ENCODE measurements at regions not wholly inside any gene's neighbourhood (a gene's known extent, or its start where the extent isn't known, plus 50 kb on each side); places are given as distances from the start of the nearest gene placed in this dataset.

DNA sequence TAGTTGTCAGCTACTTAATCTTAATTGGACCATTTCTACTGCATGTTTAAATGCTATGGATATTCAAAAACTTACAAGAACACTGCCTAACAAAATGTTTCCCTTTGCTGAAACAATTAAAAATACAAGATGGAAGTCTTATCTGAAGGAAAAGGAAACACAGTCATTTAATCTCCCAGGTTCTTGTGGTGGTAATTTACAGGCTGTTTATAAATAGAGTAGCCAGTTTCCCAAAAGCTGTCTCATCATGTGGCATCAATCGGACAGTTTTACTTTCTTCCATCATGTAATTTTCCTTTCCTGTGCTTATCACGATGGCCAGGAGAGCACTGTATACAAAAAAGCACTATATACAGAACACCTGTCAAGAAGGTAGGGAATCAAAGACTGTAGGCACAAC lies 368.1 kb downstream of the ZEB2 start:
- H3K9me3 ChIP-seq (ENCODE audit: control insufficient read depth in 2 of 2, insufficient read depth in 1 of 2, low read length in 1 of 2) = no peaks in the 10 kb centered on the region
- H3K27me3 ChIP-seq (ENCODE audit: control insufficient read depth in 2 of 2, insufficient read depth in 1 of 2, low read length in 1 of 2) = no peaks in the 10 kb centered on the region
- H3K4me3 ChIP-seq (ENCODE audit: low read length in 2 of 2) = no peak overlapping the region
- WGBS = 75% methylated on average over 2 of the region's 2 CpGs
- no peak overlapping the region for H3K27ac ChIP-seq (ENCODE audit: low read depth in 1 of 2, low read length in 1 of 2)
- no peak for DNase-seq (ENCODE audit: low read depth in 6 of 9, low spot score in 9 of 9)
- H3K36me3 ChIP-seq (ENCODE audit: control insufficient read depth in 2 of 2, insufficient read depth in 2 of 2, low read length in 1 of 2) = no peaks in the 10 kb centered on the region
- H3K4me1 ChIP-seq (ENCODE audit: control insufficient read depth in 2 of 2, insufficient read depth in 2 of 2, low read length in 2 of 2) = no peaks in the 10 kb centered on the region

DNA sequence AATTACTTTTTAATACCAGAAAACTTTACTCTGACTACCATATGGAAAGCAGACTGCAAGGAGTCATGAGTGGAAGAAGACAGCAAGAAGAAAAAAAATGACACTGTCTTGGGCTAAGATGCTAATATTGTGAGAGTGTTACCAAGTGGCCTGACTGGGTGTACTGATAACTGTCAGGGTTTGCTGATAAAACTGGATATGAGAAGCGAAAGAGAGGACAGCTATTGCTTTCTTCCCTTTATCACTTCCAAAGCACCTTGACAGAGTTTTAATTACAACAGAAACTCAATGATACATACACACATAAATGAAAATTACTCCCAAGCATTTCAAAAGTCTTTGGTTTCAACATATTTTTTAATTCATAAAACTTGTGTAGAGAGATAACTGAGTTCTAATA lies 368.5 kb downstream of the ZEB2 start:
- H3K9me3 ChIP-seq (ENCODE audit: control insufficient read depth in 2 of 2, insufficient read depth in 1 of 2, low read length in 1 of 2) = no peaks in the 10 kb centered on the region
- DNase-seq (ENCODE audit: low read depth in 6 of 9, low spot score in 9 of 9) = no peak
- no peak overlapping the region for H3K27ac ChIP-seq (ENCODE audit: low read depth in 1 of 2, low read length in 1 of 2)
- no peaks in the 10 kb centered on the region for H3K4me1 ChIP-seq (ENCODE audit: control insufficient read depth in 2 of 2, insufficient read depth in 2 of 2, low read length in 2 of 2)
- H3K4me3 ChIP-seq (ENCODE audit: low read length in 2 of 2) = no peak overlapping the region
- H3K36me3 ChIP-seq (ENCODE audit: control insufficient read depth in 2 of 2, insufficient read depth in 2 of 2, low read length in 1 of 2) = no peaks in the 10 kb centered on the region
- 100% methylated on average over 1 of the region's 1 CpG for WGBS
- no peaks in the 10 kb centered on the region for H3K27me3 ChIP-seq (ENCODE audit: control insufficient read depth in 2 of 2, insufficient read depth in 1 of 2, low read length in 1 of 2)

DNA sequence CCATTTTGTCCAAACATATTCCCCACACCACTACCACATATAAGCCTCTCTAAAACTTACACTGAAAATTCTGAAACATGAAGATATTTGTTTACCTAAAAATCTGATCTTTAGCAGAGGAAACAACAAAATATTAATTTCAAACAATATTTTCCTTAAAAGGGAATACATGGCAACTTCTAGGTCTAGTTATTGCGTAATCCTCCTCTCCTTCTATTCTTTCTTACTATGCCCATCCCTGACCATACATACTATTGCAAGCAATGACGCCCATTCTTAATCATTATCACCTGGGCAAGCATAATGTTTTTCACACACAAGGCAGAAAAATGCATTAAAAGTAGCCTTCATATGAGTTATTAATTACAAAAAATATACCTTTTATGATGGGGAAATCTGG lies 372.6 kb downstream of the ZEB2 start:
- no peak overlapping the region for H3K27ac ChIP-seq (ENCODE audit: low read depth in 1 of 2, low read length in 1 of 2)
- H3K36me3 ChIP-seq (ENCODE audit: control insufficient read depth in 2 of 2, insufficient read depth in 2 of 2, low read length in 1 of 2) = no peaks in the 10 kb centered on the region
- no peaks in the 10 kb centered on the region for H3K27me3 ChIP-seq (ENCODE audit: control insufficient read depth in 2 of 2, insufficient read depth in 1 of 2, low read length in 1 of 2)
- WGBS = 74% methylated on average over 2 of the region's 2 CpGs
- no peaks in the 10 kb centered on the region for H3K9me3 ChIP-seq (ENCODE audit: control insufficient read depth in 2 of 2, insufficient read depth in 1 of 2, low read length in 1 of 2)
- H3K4me3 ChIP-seq (ENCODE audit: low read length in 2 of 2) = no peak overlapping the region
- H3K4me1 ChIP-seq (ENCODE audit: control insufficient read depth in 2 of 2, insufficient read depth in 2 of 2, low read length in 2 of 2) = no peaks in the 10 kb centered on the region
- DNase-seq (ENCODE audit: low read depth in 6 of 9, low spot score in 9 of 9) = no peak

DNA sequence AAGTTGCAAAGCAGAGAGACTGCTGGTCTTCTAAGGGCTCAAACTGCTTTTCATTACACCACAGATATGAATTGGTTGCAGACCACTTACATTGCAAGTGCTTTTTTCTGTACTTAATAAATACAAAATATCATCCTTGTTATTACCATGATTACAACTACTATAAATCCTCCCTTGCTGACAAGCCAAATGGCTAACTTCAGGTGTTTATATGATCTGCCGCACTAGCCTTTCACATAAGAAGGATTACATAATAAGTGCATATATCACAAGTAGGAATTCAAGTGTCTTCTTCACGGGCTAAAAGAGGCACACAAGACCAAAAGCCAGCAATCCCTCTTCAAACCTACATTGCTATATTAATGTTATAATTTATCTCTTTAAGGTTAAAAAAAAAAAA lies 373.0 kb downstream of the ZEB2 start:
- no peak overlapping the region for H3K4me3 ChIP-seq (ENCODE audit: low read length in 2 of 2)
- H3K9me3 ChIP-seq (ENCODE audit: control insufficient read depth in 2 of 2, insufficient read depth in 1 of 2, low read length in 1 of 2) = no peaks in the 10 kb centered on the region
- no peaks in the 10 kb centered on the region for H3K4me1 ChIP-seq (ENCODE audit: control insufficient read depth in 2 of 2, insufficient read depth in 2 of 2, low read length in 2 of 2)
- no peaks in the 10 kb centered on the region for H3K27me3 ChIP-seq (ENCODE audit: control insufficient read depth in 2 of 2, insufficient read depth in 1 of 2, low read length in 1 of 2)
- no peaks in the 10 kb centered on the region for H3K36me3 ChIP-seq (ENCODE audit: control insufficient read depth in 2 of 2, insufficient read depth in 2 of 2, low read length in 1 of 2)
- 98% methylated on average over 2 of the region's 2 CpGs for WGBS
- DNase-seq (ENCODE audit: low read depth in 6 of 9, low spot score in 9 of 9) = no peak
- H3K27ac ChIP-seq (ENCODE audit: low read depth in 1 of 2, low read length in 1 of 2) = no peak overlapping the region

DNA sequence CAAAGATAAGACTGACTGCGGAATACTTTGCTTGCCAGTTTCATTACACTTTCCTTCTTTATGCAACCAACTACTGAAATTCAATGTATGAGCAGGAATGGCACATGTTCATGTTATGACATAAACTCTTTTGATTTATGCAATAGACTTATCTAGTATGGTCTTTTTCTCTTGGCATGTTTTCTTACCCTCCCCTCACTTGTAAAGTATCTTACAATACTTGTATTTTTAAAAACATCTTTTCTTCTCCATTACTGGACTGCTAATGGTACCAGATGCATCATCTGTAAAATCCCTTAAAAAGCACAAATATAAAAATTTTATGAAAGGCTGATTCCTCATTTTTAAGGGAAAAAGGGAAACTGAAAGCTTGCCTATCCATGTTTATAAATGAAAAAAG lies 373.8 kb downstream of the ZEB2 start:
- Histone ChIP-seq H3K9me3 (ENCODE audit: control insufficient read depth in 2 of 2, insufficient read depth in 1 of 2, low read length in 1 of 2) (no peaks in the 10 kb centered on the region), H3K27ac (ENCODE audit: low read depth in 1 of 2, low read length in 1 of 2) (no peak overlapping the region), H3K4me1 (ENCODE audit: control insufficient read depth in 2 of 2, insufficient read depth in 2 of 2, low read length in 2 of 2) (no peaks in the 10 kb centered on the region), H3K36me3 (ENCODE audit: control insufficient read depth in 2 of 2, insufficient read depth in 2 of 2, low read length in 1 of 2) (no peaks in the 10 kb centered on the region), H3K4me3 (ENCODE audit: low read length in 2 of 2) (no peak overlapping the region), H3K27me3 (ENCODE audit: control insufficient read depth in 2 of 2, insufficient read depth in 1 of 2, low read length in 1 of 2) (no peaks in the 10 kb centered on the region)
- 62% methylated on average over 1 of the region's 1 CpG for WGBS
- no peak for DNase-seq (ENCODE audit: low read depth in 6 of 9, low spot score in 9 of 9)

DNA sequence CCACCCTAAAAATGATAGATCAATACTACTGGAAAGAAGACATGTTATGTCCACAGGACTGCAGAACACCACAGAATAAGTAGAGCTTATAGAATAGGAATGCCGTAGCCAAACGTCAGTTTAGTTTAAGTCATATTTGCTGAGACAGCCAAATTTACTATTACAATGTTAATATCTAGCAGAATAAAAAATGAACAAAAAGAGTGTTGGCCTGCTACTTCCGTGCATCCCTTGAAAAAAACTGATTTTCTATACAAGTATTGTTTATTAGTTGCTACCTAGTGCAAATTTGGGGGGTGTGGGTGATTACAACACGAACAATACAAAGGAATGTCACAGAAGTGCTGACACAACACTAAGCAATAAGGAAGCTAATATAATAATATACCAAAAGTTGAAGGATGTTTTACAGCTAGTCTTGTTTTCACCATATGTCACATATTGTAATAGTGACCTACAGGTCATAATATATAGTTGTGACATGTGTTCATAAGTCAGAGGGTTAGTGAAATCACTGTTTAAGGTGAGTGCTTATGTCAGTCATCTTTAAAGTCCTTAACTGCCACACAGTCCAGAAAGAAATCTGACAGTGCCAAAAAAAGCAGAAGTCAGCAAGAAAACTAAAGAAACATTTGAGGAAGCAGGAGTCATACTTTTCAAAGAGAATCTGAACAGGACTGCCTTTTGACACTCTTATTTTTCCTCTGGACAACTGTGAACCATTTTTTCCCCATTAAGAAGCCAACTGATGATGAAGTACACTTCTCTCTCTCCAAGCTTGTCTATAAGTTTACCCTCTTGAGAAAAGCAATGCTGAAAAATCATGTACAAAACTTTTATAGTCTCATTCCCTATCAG lies 376.4 kb downstream of the ZEB2 start:
- H3K9me3 ChIP-seq (ENCODE audit: control insufficient read depth in 2 of 2, insufficient read depth in 1 of 2, low read length in 1 of 2) = no peaks in the 10 kb centered on the region
- no peak overlapping the region for H3K4me3 ChIP-seq (ENCODE audit: low read length in 2 of 2)
- H3K4me1 ChIP-seq (ENCODE audit: control insufficient read depth in 2 of 2, insufficient read depth in 2 of 2, low read length in 2 of 2) = no peaks in the 10 kb centered on the region
- WGBS = 87% methylated on average over 4 of the region's 4 CpGs
- DNase-seq (ENCODE audit: low read depth in 6 of 9, low spot score in 9 of 9) = peak in 1 of 9 donors; percentile 18
- no peak overlapping the region for H3K27ac ChIP-seq (ENCODE audit: low read depth in 1 of 2, low read length in 1 of 2)
- no peaks in the 10 kb centered on the region for H3K36me3 ChIP-seq (ENCODE audit: control insufficient read depth in 2 of 2, insufficient read depth in 2 of 2, low read length in 1 of 2)
- H3K27me3 ChIP-seq (ENCODE audit: control insufficient read depth in 2 of 2, insufficient read depth in 1 of 2, low read length in 1 of 2) = no peaks in the 10 kb centered on the region

DNA sequence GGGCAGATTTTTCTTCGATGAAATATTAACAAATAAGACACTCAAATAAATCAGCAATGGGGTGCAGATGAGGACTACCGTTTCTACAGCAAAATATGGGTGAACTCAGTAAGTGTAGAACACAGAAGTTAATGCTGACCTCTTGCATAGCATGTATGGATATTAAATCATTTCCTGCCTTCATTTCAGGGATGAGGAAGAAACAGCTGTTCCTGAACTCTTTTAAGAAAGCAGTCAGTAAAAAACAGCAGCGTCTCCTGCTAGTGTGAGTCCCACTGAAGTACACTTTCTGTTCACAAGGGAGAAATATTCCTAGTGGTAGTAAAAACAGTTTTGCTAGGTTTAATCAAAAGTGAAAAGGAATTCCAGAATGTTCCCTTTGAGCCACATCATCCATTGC lies 379.0 kb downstream of the ZEB2 start:
- Histone ChIP-seq H3K36me3 (ENCODE audit: control insufficient read depth in 2 of 2, insufficient read depth in 2 of 2, low read length in 1 of 2) (no peaks in the 10 kb centered on the region), H3K9me3 (ENCODE audit: control insufficient read depth in 2 of 2, insufficient read depth in 1 of 2, low read length in 1 of 2) (no peaks in the 10 kb centered on the region), H3K4me1 (ENCODE audit: control insufficient read depth in 2 of 2, insufficient read depth in 2 of 2, low read length in 2 of 2) (no peaks in the 10 kb centered on the region), H3K4me3 (ENCODE audit: low read length in 2 of 2) (no peak overlapping the region), H3K27ac (ENCODE audit: low read depth in 1 of 2, low read length in 1 of 2) (no peak overlapping the region), H3K27me3 (ENCODE audit: control insufficient read depth in 2 of 2, insufficient read depth in 1 of 2, low read length in 1 of 2) (no peaks in the 10 kb centered on the region)
- no peak for DNase-seq (ENCODE audit: low read depth in 6 of 9, low spot score in 9 of 9)
- WGBS = 98% methylated on average over 3 of the region's 3 CpGs

DNA sequence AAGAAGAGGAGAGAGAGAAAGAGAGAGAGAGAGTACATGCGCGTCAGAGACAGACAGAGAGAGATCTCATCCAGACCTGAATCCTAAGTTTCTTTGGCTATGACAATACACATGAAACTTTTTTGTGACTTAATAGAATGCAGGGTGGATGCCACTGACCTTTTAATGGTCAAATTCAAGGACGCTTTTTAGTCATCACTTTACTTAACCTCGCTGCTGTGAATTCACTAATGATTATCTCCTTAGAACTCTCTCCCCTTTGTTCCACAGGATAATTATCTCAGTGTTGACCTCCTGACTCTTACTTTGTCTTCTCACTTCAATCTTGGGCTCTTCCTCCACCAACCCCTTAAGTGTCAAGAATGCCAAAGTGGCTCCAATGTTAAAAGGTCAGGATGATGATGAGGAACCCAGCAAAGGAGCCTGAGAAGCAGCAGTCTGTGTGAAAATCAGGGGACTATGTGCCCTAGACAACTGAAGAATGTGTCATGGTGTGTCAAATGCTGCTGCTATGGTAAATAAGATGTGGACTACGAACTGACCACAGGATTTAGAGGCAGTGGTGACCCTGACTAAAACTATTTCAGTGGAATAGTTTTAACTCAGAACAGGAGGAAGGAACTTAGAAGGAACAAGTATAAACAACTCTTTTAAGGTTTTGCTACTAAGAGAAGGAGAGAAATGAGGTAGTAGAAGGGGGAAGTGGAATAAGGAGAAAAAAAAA lies 382.1 kb downstream of the ZEB2 start:
- no peak for DNase-seq (ENCODE audit: low read depth in 6 of 9, low spot score in 9 of 9)
- 89% methylated on average over 5 of the region's 5 CpGs for WGBS
- no peak overlapping the region for H3K4me3 ChIP-seq (ENCODE audit: low read length in 2 of 2)
- H3K27ac ChIP-seq (ENCODE audit: low read depth in 1 of 2, low read length in 1 of 2) = no peak overlapping the region
- H3K27me3 ChIP-seq (ENCODE audit: control insufficient read depth in 2 of 2, insufficient read depth in 1 of 2, low read length in 1 of 2) = no peaks in the 10 kb centered on the region
- no peaks in the 10 kb centered on the region for H3K36me3 ChIP-seq (ENCODE audit: control insufficient read depth in 2 of 2, insufficient read depth in 2 of 2, low read length in 1 of 2)
- H3K4me1 ChIP-seq (ENCODE audit: control insufficient read depth in 2 of 2, insufficient read depth in 2 of 2, low read length in 2 of 2) = no peaks in the 10 kb centered on the region
- no peaks in the 10 kb centered on the region for H3K9me3 ChIP-seq (ENCODE audit: control insufficient read depth in 2 of 2, insufficient read depth in 1 of 2, low read length in 1 of 2)

DNA sequence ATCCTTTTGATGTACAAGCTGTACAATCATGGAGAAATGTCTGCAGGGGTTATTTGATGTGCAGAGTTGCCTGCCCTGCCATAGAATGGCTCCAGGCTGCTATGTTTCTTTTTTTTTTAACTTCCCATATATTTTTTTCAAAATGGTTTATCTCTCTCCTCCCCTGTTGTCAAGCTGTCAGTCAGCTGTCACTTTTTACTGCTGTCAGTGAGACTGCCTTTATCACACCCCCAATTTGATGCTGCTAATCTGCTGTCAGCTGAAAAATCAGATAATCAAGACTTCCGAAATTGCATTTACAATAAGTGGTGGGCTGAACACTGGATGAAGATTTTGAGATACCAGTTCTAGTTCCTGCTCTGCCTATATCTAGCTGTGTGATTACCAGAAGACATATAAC lies 382.6 kb downstream of the ZEB2 start:
- DNase-seq (ENCODE audit: low read depth in 6 of 9, low spot score in 9 of 9) = no peak
- Histone ChIP-seq H3K9me3 (ENCODE audit: control insufficient read depth in 2 of 2, insufficient read depth in 1 of 2, low read length in 1 of 2) (no peaks in the 10 kb centered on the region), H3K4me1 (ENCODE audit: control insufficient read depth in 2 of 2, insufficient read depth in 2 of 2, low read length in 2 of 2) (no peaks in the 10 kb centered on the region), H3K36me3 (ENCODE audit: control insufficient read depth in 2 of 2, insufficient read depth in 2 of 2, low read length in 1 of 2) (no peaks in the 10 kb centered on the region), H3K27me3 (ENCODE audit: control insufficient read depth in 2 of 2, insufficient read depth in 1 of 2, low read length in 1 of 2) (no peaks in the 10 kb centered on the region), H3K27ac (ENCODE audit: low read depth in 1 of 2, low read length in 1 of 2) (no peak overlapping the region), H3K4me3 (ENCODE audit: low read length in 2 of 2) (no peak overlapping the region)
- WGBS = 97% methylated on average over 1 of the region's 1 CpG
